ENCODE measurements at regions not wholly inside any gene's neighbourhood (a gene's known extent, or its start where the extent isn't known, plus 50 kb on each side); places are given as distances from the start of the nearest gene placed in this dataset.

DNA sequence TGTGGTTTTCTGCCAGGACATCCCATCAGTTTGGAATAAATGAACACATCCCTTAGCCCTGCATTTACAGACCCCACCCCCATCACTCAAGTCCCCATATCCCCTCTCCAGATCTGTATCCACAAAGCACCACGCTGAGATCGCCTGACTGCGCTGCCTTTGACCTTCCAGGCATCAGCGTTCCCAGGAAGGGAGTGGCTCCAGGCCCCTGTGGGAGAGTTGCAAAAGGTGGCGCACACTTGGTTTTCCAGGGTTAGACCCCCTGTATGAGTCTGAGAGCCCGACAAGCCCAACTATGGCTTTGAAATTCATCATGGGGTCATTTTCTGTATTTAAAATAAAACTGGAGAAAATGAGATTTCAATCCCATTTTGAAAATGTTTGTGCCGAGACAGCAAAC lies 137.0 kb upstream of the ZNF236 start:
- H3F3A ChIP-seq (ENCODE audit: insufficient read depth, low read length) = no peaks in the 10 kb centered on the region
- H3K4me1 ChIP-seq (ENCODE audit: insufficient read depth, low read length, severe bottlenecking) = no peaks in the 10 kb centered on the region
- H3K9ac ChIP-seq (ENCODE audit: low read length) = no peak overlapping the region
- H4K20me1 ChIP-seq (ENCODE audit: insufficient read depth, low read length) = no peaks in the 10 kb centered on the region
- no peaks in the 10 kb centered on the region for H3K27me3 ChIP-seq (ENCODE audit: insufficient read depth, low read length)
- no peak overlapping the region for H3K4me2 ChIP-seq (ENCODE audit: low read length)
- TF ChIP-seq, protein P1, sequence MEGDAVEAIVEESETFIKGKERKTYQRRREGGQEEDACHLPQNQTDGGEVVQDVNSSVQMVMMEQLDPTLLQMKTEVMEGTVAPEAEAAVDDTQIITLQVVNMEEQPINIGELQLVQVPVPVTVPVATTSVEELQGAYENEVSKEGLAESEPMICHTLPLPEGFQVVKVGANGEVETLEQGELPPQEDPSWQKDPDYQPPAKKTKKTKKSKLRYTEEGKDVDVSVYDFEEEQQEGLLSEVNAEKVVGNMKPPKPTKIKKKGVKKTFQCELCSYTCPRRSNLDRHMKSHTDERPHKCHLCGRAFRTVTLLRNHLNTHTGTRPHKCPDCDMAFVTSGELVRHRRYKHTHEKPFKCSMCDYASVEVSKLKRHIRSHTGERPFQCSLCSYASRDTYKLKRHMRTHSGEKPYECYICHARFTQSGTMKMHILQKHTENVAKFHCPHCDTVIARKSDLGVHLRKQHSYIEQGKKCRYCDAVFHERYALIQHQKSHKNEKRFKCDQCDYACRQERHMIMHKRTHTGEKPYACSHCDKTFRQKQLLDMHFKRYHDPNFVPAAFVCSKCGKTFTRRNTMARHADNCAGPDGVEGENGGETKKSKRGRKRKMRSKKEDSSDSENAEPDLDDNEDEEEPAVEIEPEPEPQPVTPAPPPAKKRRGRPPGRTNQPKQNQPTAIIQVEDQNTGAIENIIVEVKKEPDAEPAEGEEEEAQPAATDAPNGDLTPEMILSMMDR (IDR thresholded peaks at IDR 0.05; ENCODE audit: low read length) = no peak
- TF ChIP-seq EZH2 (IDR thresholded peaks at IDR 0.05; ENCODE audit: borderline replicate concordance, low read length) = no peak
- H2AFZ ChIP-seq (ENCODE audit: low read length) = no peak overlapping the region
- H3K9me2 ChIP-seq (ENCODE audit: low read depth, low read length) = no peaks in the 10 kb centered on the region
- H3K36me3 ChIP-seq (ENCODE audit: insufficient read depth, low read length) = no peaks in the 10 kb centered on the region
- H3K79me2 ChIP-seq (ENCODE audit: insufficient read depth, low read length) = no peaks in the 10 kb centered on the region
- H3K4me3 ChIP-seq (ENCODE audit: low read depth, low read length, poor library complexity, severe bottlenecking) = no peak overlapping the region
- H3K9me3 ChIP-seq (ENCODE audit: low read length) = no peaks in the 10 kb centered on the region
- H3K27ac ChIP-seq (ENCODE audit: low read depth, low read length, poor library complexity, severe bottlenecking) = no peak overlapping the region

DNA sequence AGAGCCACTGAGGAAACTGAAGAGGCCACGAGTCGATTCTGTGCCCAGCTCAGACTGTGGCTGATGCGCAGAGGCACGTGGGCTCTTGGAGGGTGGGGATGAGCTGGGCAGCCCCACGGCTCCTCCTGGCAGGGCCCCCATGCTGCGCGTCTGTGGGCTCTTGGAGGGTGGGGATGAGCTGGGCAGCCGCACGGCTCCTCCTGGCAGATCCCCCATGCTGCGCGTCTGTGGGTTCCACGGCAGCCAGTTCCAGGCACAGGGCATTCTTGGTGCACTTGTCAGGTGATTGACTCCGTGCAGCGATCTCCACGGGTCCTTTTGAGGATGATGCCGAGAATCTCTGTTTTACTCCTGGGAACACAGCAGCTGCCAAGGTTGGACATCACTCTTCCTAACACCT lies 138.1 kb upstream of the ZNF236 start:
- Histone ChIP-seq H3K9me2 (ENCODE audit: low read depth, low read length) (no peaks in the 10 kb centered on the region), H3K4me3 (ENCODE audit: low read depth, low read length, poor library complexity, severe bottlenecking) (no peak overlapping the region), H3K9ac (ENCODE audit: low read length) (no peak overlapping the region), H3K4me2 (ENCODE audit: low read length) (no peak overlapping the region), H3K9me3 (ENCODE audit: low read length) (no peaks in the 10 kb centered on the region), H3K36me3 (ENCODE audit: insufficient read depth, low read length) (no peaks in the 10 kb centered on the region), H3K27me3 (ENCODE audit: insufficient read depth, low read length) (no peaks in the 10 kb centered on the region), H3K79me2 (ENCODE audit: insufficient read depth, low read length) (no peaks in the 10 kb centered on the region), H2AFZ (ENCODE audit: low read length) (no peak overlapping the region), H3K27ac (ENCODE audit: low read depth, low read length, poor library complexity, severe bottlenecking) (no peak overlapping the region), H3F3A (ENCODE audit: insufficient read depth, low read length) (no peaks in the 10 kb centered on the region), H3K4me1 (ENCODE audit: insufficient read depth, low read length, severe bottlenecking) (no peaks in the 10 kb centered on the region), H4K20me1 (ENCODE audit: insufficient read depth, low read length) (no peaks in the 10 kb centered on the region)
- TF ChIP-seq, protein P1 (IDR thresholded peaks at IDR 0.05; ENCODE audit: low read length) = no peak
- TF ChIP-seq EZH2 (IDR thresholded peaks at IDR 0.05; ENCODE audit: borderline replicate concordance, low read length) = no peak

DNA sequence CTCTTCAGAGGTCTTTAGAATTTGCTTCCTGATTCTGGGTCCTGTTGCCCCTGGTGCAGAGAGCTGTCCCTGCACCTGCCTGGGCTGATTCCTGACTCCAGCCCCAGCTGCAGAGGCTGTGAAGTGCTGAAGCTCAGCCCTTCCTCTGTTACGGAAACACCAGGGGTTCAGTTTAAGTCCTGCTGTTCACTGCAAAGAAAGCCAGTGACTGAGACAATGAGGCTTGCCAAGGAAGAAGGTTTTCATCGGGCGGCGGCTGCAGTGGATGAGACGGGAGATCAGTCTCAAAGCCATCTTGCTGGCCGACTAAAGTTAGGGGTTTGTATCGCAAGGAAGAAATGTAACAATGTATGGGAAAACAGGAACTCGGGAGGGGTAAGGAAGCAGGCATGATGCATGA lies 142.4 kb upstream of the ZNF236 start:
- Histone ChIP-seq H2AFZ (ENCODE audit: low read length) (no peak overlapping the region), H3K9me3 (ENCODE audit: low read length) (no peaks in the 10 kb centered on the region)
- TF ChIP-seq, protein P1 (IDR thresholded peaks at IDR 0.05; ENCODE audit: low read length) = no peak
- no peak for TF ChIP-seq EZH2 (IDR thresholded peaks at IDR 0.05; ENCODE audit: borderline replicate concordance, low read length)

More for the DNA sequence above, 142.4 kb upstream of the ZNF236 start:
- Histone ChIP-seq H3K27ac (ENCODE audit: low read depth, low read length, poor library complexity, severe bottlenecking) (no peak overlapping the region), H3K79me2 (ENCODE audit: insufficient read depth, low read length) (no peaks in the 10 kb centered on the region), H3K4me2 (ENCODE audit: low read length) (no peak overlapping the region), H3K27me3 (ENCODE audit: insufficient read depth, low read length) (no peaks in the 10 kb centered on the region), H4K20me1 (ENCODE audit: insufficient read depth, low read length) (no peaks in the 10 kb centered on the region), H3K4me1 (ENCODE audit: insufficient read depth, low read length, severe bottlenecking) (no peaks in the 10 kb centered on the region), H3K9me2 (ENCODE audit: low read depth, low read length) (no peaks in the 10 kb centered on the region), H3F3A (ENCODE audit: insufficient read depth, low read length) (no peaks in the 10 kb centered on the region), H3K36me3 (ENCODE audit: insufficient read depth, low read length) (no peaks in the 10 kb centered on the region), H3K4me3 (ENCODE audit: low read depth, low read length, poor library complexity, severe bottlenecking) (no peak overlapping the region), H3K9ac (ENCODE audit: low read length) (no peak overlapping the region)
